Left cardiac atrium (tissue), 4 donors: ENCODE measurements at regions not wholly inside any gene's neighbourhood (a gene's known extent, or its start where the extent isn't known, plus 50 kb on each side); places are given as distances from the start of the nearest gene placed in this dataset.

Experiments used
- ATAC-seq, 2 donors: fragments of 200-7000 bp; cut with Tn5 transposase; one replicate each; pipeline ENCODE4 v1.9.1; 2020; ENCODE audit warnings: mild to moderate bottlenecking in 2 of 2, moderate library complexity in 2 of 2
- DNase-seq: peaks from one replicate; pipeline ENCODE4 v3.0.0-alpha.2; 2020
- intact Hi-C, 2 donors: fragments of 100-400 bp; cut with DNase I; formaldehyde crosslinking; loops; one replicate each; pipeline versions ENCODE4 v1.14.1 to v1.15.1; 2022 to 2023
- donor health status: DM: no; HTN: yes; CAD: no.
- donor health status: DM: no; HTN: yes; CAD: no; lungs with severe emphysema.
- donor health status: DM: yes; HTN: yes; CAD: no.
- donor health status: Dilated cardiomyopathy.

- intact Hi-C loops = no loop called here
- no peak for DNase-seq
These were observed 96.6 kb upstream of the CXCR4 start for GRCh38 chr2:136214307-136215200.

GRCh38 chr2:136213836-136214235 is 95.9 kb upstream of the CXCR4 start:
- no peak for ATAC-seq
- no peak for DNase-seq
- intact Hi-C loops = no loop called here

More at GRCh38 chr2:136214307-136215200, 96.6 kb upstream of the CXCR4 start:
- ATAC-seq = peak in 1 of 2 donors; percentile 29

- DNase-seq = no peak
- intact Hi-C loops = no loop called here
- ATAC-seq = peak; percentile 17 to 40
These were observed 94.8 kb upstream of the CXCR4 start for GRCh38 chr2:136212426-136213378.

- DNase-seq (no peak), ATAC-seq (no peak)
- intact Hi-C loops = no loop called here
These were observed 93.8 kb upstream of the CXCR4 start for GRCh38 chr2:136211701-136212100.

GRCh38 chr2:136210822-136211221 is 92.9 kb upstream of the CXCR4 start:
- DNase-seq (no peak), ATAC-seq (peak; percentile 52 to 56)
- intact Hi-C loops = no loop called here

- DNase-seq (no peak), ATAC-seq (no peak)
- intact Hi-C loops = no loop called here
These were observed 92.5 kb upstream of the CXCR4 start for GRCh38 chr2:136210455-136210805.

- intact Hi-C loops = no loop called here
- ATAC-seq (no peak), DNase-seq (no peak)
These were observed 91.9 kb upstream of the CXCR4 start for GRCh38 chr2:136209561-136210454.

- ATAC-seq (no peak), DNase-seq (no peak)
- intact Hi-C loops = no loop called here
These were observed 90.9 kb upstream of the CXCR4 start for GRCh38 chr2:136208682-136209420.

GRCh38 chr2:136207665-136208064 is 89.7 kb upstream of the CXCR4 start:
- intact Hi-C loops = no loop called here
- DNase-seq (no peak), ATAC-seq (peak in 1 of 2 donors; percentile 9)

GRCh38 chr2:136207030-136207623 is 89.2 kb upstream of the CXCR4 start:
- no peak for DNase-seq
- intact Hi-C loops = no loop called here
- ATAC-seq = peak in 1 of 2 donors; percentile 25

- no peak for DNase-seq
- intact Hi-C loops = no loop called here
- no peak for ATAC-seq
These were observed 88.7 kb upstream of the CXCR4 start for GRCh38 chr2:136206613-136207012.

GRCh38 chr2:136205615-136206014 is 87.7 kb upstream of the CXCR4 start:
- intact Hi-C loops = no loop called here
- ATAC-seq (peak in 1 of 2 donors; percentile 81), DNase-seq (no peak)

- ATAC-seq (peak in 1 of 2 donors; percentile 54), DNase-seq (no peak)
- intact Hi-C loops = no loop called here
These were observed 87.0 kb upstream of the CXCR4 start for GRCh38 chr2:136204971-136205370.

GRCh38 chr2:136195226-136195625 is 77.3 kb upstream of the CXCR4 start:
- ATAC-seq (no peak), DNase-seq (no peak)
- intact Hi-C loops = no loop called here

- DNase-seq = no peak
- intact Hi-C loops = no loop called here
- ATAC-seq = no peak
These were observed 73.1 kb upstream of the CXCR4 start for GRCh38 chr2:136191041-136191440.

GRCh38 chr2:136189221-136189782 is 71.4 kb upstream of the CXCR4 start:
- no peak for ATAC-seq
- intact Hi-C loops = no loop called here
- no peak for DNase-seq

GRCh38 chr2:136188086-136188485 is 70.1 kb upstream of the CXCR4 start:
- intact Hi-C loops = no loop called here
- ATAC-seq (no peak), DNase-seq (no peak)
